ENCODE measurements at regions not wholly inside any gene's neighbourhood (a gene's known extent, or its start where the extent isn't known, plus 50 kb on each side); places are given as distances from the start of the nearest gene placed in this dataset.

GRCh38 chr5:2291146-2291840 lies 408.6 kb upstream of the IRX4 start:
- no peak for DNase-seq

DNA sequence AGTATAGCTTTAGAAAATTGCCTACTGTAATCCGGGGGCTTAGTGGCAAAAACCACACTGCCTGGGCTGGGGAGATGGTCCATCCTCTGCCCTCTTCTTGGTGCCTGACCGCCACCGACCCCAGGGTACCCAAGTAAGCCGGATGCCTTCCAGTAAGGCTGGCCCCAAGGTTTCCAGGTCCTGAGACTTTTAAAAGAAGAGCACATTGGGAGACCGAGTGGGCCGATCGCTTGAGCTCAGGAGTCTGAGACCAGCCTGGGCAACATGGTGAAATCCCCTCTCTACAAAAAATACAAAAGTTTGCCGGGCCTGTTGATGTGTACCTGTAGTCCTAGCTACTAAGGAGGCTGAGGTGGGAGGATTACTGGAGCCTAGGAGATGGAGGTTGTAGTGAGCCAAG lies 406.7 kb upstream of the IRX4 start:
- intact Hi-C loops (cut with DNase I), result no loop called here
- ATAC-seq, result no peak
- DNase-seq, result no peak

More at GRCh38 chr5:2291146-2291840, 408.6 kb upstream of the IRX4 start:
- no peaks in the 10 kb centered on the region for H3K4me1 ChIP-seq
- no peaks in the 10 kb centered on the region for H3K9me3 ChIP-seq
- no peak overlapping the region for H3K4me3 ChIP-seq
- intact Hi-C loops (cut with DNase I), result no loop called here
- 82 to 88% methylated on average over 19 of the region's 19 CpGs for WGBS, 2 donors
- FAIRE-seq (no peak), ATAC-seq (no peak)
- no peaks in the 10 kb centered on the region for H3K27me3 ChIP-seq
- TF ChIP-seq CTCF (IDR thresholded peaks at IDR 0.05), result no peak
- H3K27ac ChIP-seq, result no peak overlapping the region
- H3K36me3 ChIP-seq, result no peaks in the 10 kb centered on the region

GRCh38 chr5:2288968-2289367 lies 406.2 kb upstream of the IRX4 start:
- ATAC-seq, result no peak
- TF ChIP-seq CTCF (IDR thresholded peaks at IDR 0.05), result no peak
- no peak overlapping the region for H3K27ac ChIP-seq
- H3K27me3 ChIP-seq, result no peaks in the 10 kb centered on the region
- intact Hi-C loops (cut with DNase I), result no loop called here
- no peaks in the 10 kb centered on the region for H3K36me3 ChIP-seq
- H3K9me3 ChIP-seq, result no peaks in the 10 kb centered on the region
- DNase-seq, result no peak
- no peak overlapping the region for H3K4me3 ChIP-seq
- FAIRE-seq, result no peak
- no peaks in the 10 kb centered on the region for H3K4me1 ChIP-seq
- 69 to 72% methylated on average over 15 to 16 of the region's 16 CpGs for WGBS, 2 donors

More for the DNA sequence above, 406.7 kb upstream of the IRX4 start:
- WGBS, 2 donors, result 82 to 87% methylated on average over 8 of the region's 8 CpGs
- TF ChIP-seq CTCF (IDR thresholded peaks at IDR 0.05), result no peak
- Histone ChIP-seq H3K27me3 (no peaks in the 10 kb centered on the region), H3K27ac (no peak overlapping the region), H3K4me3 (no peak overlapping the region), H3K4me1 (no peaks in the 10 kb centered on the region), H3K36me3 (no peaks in the 10 kb centered on the region), H3K9me3 (no peaks in the 10 kb centered on the region)
- FAIRE-seq, result no peak

- FAIRE-seq (no peak), ATAC-seq (no peak), DNase-seq (no peak)
- TF ChIP-seq CTCF (IDR thresholded peaks at IDR 0.05), result no peak
- no peak overlapping the region for H3K4me3 ChIP-seq
- 78 to 89% methylated on average over 11 of the region's 11 CpGs for WGBS, 2 donors
- H3K9me3 ChIP-seq, result no peaks in the 10 kb centered on the region
- H3K27ac ChIP-seq, result no peak overlapping the region
- H3K36me3 ChIP-seq, result no peaks in the 10 kb centered on the region
- intact Hi-C loops (cut with DNase I), result no loop called here
- H3K27me3 ChIP-seq, result no peaks in the 10 kb centered on the region
- H3K4me1 ChIP-seq, result no peaks in the 10 kb centered on the region
Observed at GRCh38 chr5:2288466-2288865, 405.7 kb upstream of the IRX4 start.

DNA sequence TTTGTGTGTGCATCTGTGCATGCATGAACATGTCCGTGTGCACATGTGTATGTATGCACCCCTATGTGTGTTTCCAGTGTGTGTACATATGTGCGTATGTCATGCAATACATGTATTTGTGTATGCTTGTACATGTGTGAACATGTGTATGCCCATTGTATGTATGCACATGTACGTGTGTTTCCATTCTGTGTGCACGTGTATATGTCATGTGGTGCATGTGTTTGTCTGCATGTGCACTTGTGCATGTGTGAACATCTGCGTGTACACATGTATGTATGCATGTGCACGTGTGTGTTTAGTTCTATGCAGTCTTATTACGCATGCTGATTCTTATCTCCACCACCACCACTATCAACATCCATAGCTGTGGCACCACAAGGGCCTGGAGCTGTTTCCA lies 403.5 kb upstream of the IRX4 start:
- FAIRE-seq (no peak), DNase-seq (no peak), ATAC-seq (no peak)
- 57 to 69% methylated on average over 7 of the region's 7 CpGs for WGBS, 2 donors
- Histone ChIP-seq H3K27me3 (no peaks in the 10 kb centered on the region), H3K9me3 (no peaks in the 10 kb centered on the region), H3K4me1 (no peaks in the 10 kb centered on the region), H3K27ac (no peak overlapping the region), H3K4me3 (no peak overlapping the region), H3K36me3 (no peaks in the 10 kb centered on the region)
- no peak for TF ChIP-seq CTCF (IDR thresholded peaks at IDR 0.05)
- intact Hi-C loops (cut with DNase I), result no loop called here
